Aorta (tissue), 5 donors: ENCODE measurements at regions not wholly inside any gene's neighbourhood (a gene's known extent, or its start where the extent isn't known, plus 50 kb on each side); places are given as distances from the start of the nearest gene placed in this dataset.

ENCODE experiments used
- ATAC-seq: fragments of 200-7000 bp; cut with Tn5 transposase; one replicate; pipeline ENCODE4 v1.9.1; 2022; ENCODE audit warnings: moderate library complexity; ENCODE audit not compliant: low FRiP score
- DNase-seq, 2 donors: peaks; one replicate each; pipeline ENCODE4 v3.0.0-alpha.2; 2020
- H3K27ac ChIP-seq, 2 donors: one replicate each; pipeline ENCODE4 v1.5.1; 2013; ENCODE audit warnings: low read length in 2 of 2, mild to moderate bottlenecking in 2 of 2, moderate library complexity in 2 of 2, control low read depth in 1 of 2, inconsistent platforms in 1 of 2, low read depth in 1 of 2
- H3K27me3 ChIP-seq, 2 donors: one replicate each; pipeline ENCODE4 v1.6.1; 2013; ENCODE audit warnings: control low read depth in 1 of 2, low read length in 1 of 2, mild to moderate bottlenecking in 1 of 2, moderate library complexity in 1 of 2; ENCODE audit not compliant: insufficient read depth in 2 of 2, control insufficient read depth in 1 of 2
- H3K36me3 ChIP-seq, 2 donors: one replicate each; pipeline ENCODE4 v1.6.1; 2013; ENCODE audit warnings: control low read depth in 1 of 2, low read length in 1 of 2, mild to moderate bottlenecking in 1 of 2; ENCODE audit not compliant: insufficient read depth in 2 of 2, control insufficient read depth in 1 of 2
- H3K4me1 ChIP-seq, 2 donors: one replicate each; pipeline ENCODE4 v1.6.1; 2013; ENCODE audit warnings: low read length in 2 of 2, control low read depth in 1 of 2, mild to moderate bottlenecking in 1 of 2, moderate library complexity in 1 of 2; ENCODE audit not compliant: insufficient read depth in 2 of 2, control insufficient read depth in 1 of 2
- H3K4me3 ChIP-seq, 2 donors: one replicate each; pipeline ENCODE4 v1.5.1; 2013; ENCODE audit warnings: low read length in 2 of 2, control low read depth in 1 of 2, mild to moderate bottlenecking in 1 of 2
- H3K9me3 ChIP-seq: one replicate; pipeline ENCODE4 v1.6.1; 2013; ENCODE audit warnings: mild to moderate bottlenecking, low read length; ENCODE audit not compliant: control insufficient read depth
- WGBS, 2 donors: extraction: QIAGEN DNeasy Blood & Tissue Kit; methylation state at CpG; one replicate each; pipeline ENCODE4 v1.1.7; 2013; 5-methylcytosine and 5-hydroxymethylcytosine counted together
- intact Hi-C, 2 donors: fragments of 100-400 bp; cut with DNase I; formaldehyde crosslinking; loops; one replicate each; pipeline versions ENCODE4 v1.14.2 to v1.15.0; 2022
- donor health status: healthy with polysubstance abuse.
- donor health status: Bipolar disorder and iron deficiency.
- donor health status: DM: no; HTN: no; CAD: no.
- donor health status: DM: no; HTN: no; CAD: no.
- donor health status: DM: yes; HTN: yes; CAD: no.

DNA sequence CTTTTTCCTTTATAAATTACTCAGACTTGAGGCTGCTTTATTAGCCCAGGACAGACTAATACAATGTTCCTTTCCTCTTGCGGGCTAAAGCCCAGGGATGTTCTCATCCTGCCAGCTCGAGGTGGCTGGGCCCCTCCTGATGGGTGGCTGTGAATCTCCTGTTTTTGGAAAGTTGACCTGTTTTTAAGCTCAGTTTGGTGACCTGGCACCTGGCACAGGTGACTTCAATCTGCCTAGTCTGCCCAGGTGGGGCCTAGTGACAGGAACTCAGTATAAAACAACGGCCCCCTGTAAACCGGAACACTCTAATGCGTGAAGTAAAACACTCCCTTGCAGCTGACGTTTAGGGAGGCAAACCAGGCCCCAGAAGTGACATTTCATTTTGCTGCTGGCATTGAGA, 92.7 kb upstream of the SNTG2 start:
- Histone ChIP-seq H3K4me1 (no peaks in the 10 kb centered on the region), H3K27ac (no peak overlapping the region), H3K4me3 (no peak overlapping the region), H3K27me3 (no peaks in the 10 kb centered on the region), H3K36me3 (no peaks in the 10 kb centered on the region), H3K9me3 (no peaks in the 10 kb centered on the region)
- 65 to 67% methylated on average over 6 of the region's 6 CpGs for WGBS, 2 donors
- ATAC-seq: no peak
- intact Hi-C loops: loop anchor here in 1 of 2 donors (10.0 kb wide), 1 partner anchor 687 kb away; no protein-coding TSS in a partner anchor
- DNase-seq: no peak

GRCh38 chr2:857081-857480, 93.6 kb upstream of the SNTG2 start:
- no peak for ATAC-seq
- intact Hi-C loops: loop anchor here in 1 of 2 donors (10.0 kb wide), 1 partner anchor 688 kb away; no protein-coding TSS in a partner anchor
- no peak overlapping the region for H3K27ac ChIP-seq
- no peak for DNase-seq
- H3K36me3 ChIP-seq: no peaks in the 10 kb centered on the region
- H3K4me3 ChIP-seq: no peak overlapping the region
- H3K4me1 ChIP-seq: no peaks in the 10 kb centered on the region
- no peaks in the 10 kb centered on the region for H3K9me3 ChIP-seq
- no peaks in the 10 kb centered on the region for H3K27me3 ChIP-seq
- WGBS, 2 donors: 83 to 85% methylated on average over 8 of the region's 8 CpGs

DNA sequence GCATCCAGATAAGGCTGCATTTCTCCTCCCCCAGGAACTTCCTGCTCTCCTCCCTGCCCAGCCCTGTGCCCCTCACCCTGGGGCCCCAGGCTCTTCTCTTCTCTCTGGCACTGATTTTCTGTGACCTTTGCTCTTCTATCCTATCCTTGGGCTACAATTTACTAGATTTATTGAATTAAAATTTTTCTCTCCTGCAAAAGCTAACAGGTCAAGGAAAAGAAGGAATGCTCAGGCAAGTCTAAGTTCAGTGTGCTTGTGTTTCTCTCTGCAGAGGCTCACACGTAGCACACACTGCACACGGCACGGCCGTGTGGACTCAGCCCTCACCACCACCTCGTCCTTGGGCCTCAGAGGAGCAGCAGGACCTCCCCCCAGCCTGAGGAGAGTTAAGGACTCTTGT, 94.2 kb upstream of the SNTG2 start:
- Histone ChIP-seq H3K36me3 (no peaks in the 10 kb centered on the region), H3K9me3 (no peaks in the 10 kb centered on the region), H3K4me3 (no peak overlapping the region), H3K4me1 (no peaks in the 10 kb centered on the region), H3K27ac (no peak overlapping the region), H3K27me3 (no peaks in the 10 kb centered on the region)
- intact Hi-C loops: loop anchor here in 1 of 2 donors (10.0 kb wide), 1 partner anchor 688 kb away; no protein-coding TSS in a partner anchor
- DNase-seq (no peak), ATAC-seq (no peak)
- 43 to 57% methylated on average over 5 of the region's 5 CpGs for WGBS, 2 donors

- Histone ChIP-seq H3K4me3 (no peak overlapping the region), H3K9me3 (no peaks in the 10 kb centered on the region), H3K27ac (no peak overlapping the region), H3K36me3 (no peaks in the 10 kb centered on the region), H3K27me3 (no peaks in the 10 kb centered on the region), H3K4me1 (no peaks in the 10 kb centered on the region)
- DNase-seq (no peak), ATAC-seq (no peak)
- intact Hi-C loops: loop anchor here in 1 of 2 donors (10.0 kb wide), 1 partner anchor 689 kb away; no protein-coding TSS in a partner anchor
- 44 to 56% methylated on average over 2 of the region's 2 CpGs for WGBS, 2 donors
These were observed 94.6 kb upstream of the SNTG2 start for GRCh38 chr2:856041-856440.

DNA sequence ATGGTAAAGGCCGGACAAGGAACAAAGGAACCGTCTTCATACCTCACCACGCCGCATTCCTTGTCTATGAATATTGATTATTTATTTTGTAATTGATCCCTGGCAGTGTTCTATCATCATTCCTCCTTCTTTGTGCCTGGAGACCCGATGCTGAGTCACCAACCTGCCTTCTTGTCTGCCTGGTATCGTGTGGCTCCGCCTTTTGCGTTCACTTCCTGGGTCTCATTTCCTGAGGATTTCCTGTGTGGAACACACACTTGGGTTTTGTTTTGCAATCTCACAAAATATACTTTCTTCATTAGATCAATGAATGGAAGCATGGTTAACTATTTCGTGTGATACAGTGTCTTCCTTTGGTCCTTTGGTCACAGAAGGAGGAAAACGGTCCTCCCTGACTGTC, 95.5 kb upstream of the SNTG2 start:
- Histone ChIP-seq H3K4me3 (no peak overlapping the region), H3K4me1 (no peaks in the 10 kb centered on the region), H3K9me3 (no peaks in the 10 kb centered on the region), H3K27ac (no peak overlapping the region), H3K27me3 (no peaks in the 10 kb centered on the region), H3K36me3 (no peaks in the 10 kb centered on the region)
- DNase-seq: no peak
- intact Hi-C loops: loop anchor here in 1 of 2 donors (10.0 kb wide), 1 partner anchor 690 kb away; no protein-coding TSS in a partner anchor
- ATAC-seq: no peak
- 88 to 93% methylated on average over 10 of the region's 10 CpGs for WGBS, 2 donors

- DNase-seq (no peak), ATAC-seq (no peak)
- intact Hi-C loops: loop anchor here in 1 of 2 donors (10.0 kb wide), 1 partner anchor 690 kb away; no protein-coding TSS in a partner anchor
- Histone ChIP-seq H3K4me1 (no peaks in the 10 kb centered on the region), H3K36me3 (no peaks in the 10 kb centered on the region), H3K27me3 (no peaks in the 10 kb centered on the region), H3K27ac (no peak overlapping the region), H3K9me3 (no peaks in the 10 kb centered on the region), H3K4me3 (no peak overlapping the region)
- WGBS, 2 donors: 38 to 43% methylated on average over 3 of the region's 3 CpGs
These were observed 96.2 kb upstream of the SNTG2 start for GRCh38 chr2:854460-854859.

GRCh38 chr2:853203-853870, 97.3 kb upstream of the SNTG2 start:
- Histone ChIP-seq H3K36me3 (no peaks in the 10 kb centered on the region), H3K27ac (no peak overlapping the region), H3K4me1 (no peaks in the 10 kb centered on the region), H3K4me3 (no peak overlapping the region), H3K9me3 (no peaks in the 10 kb centered on the region), H3K27me3 (no peaks in the 10 kb centered on the region)
- ATAC-seq (no peak), DNase-seq (no peak)
- 58 to 64% methylated on average over 19 of the region's 19 CpGs for WGBS, 2 donors
- intact Hi-C loops: loop anchor here in 1 of 2 donors (10.0 kb wide), 1 partner anchor 691 kb away; no protein-coding TSS in a partner anchor

GRCh38 chr2:852168-852567, 98.5 kb upstream of the SNTG2 start:
- 93 to 94% methylated on average over 6 of the region's 6 CpGs for WGBS, 2 donors
- Histone ChIP-seq H3K9me3 (no peaks in the 10 kb centered on the region), H3K27ac (no peak overlapping the region), H3K36me3 (no peaks in the 10 kb centered on the region), H3K27me3 (no peaks in the 10 kb centered on the region), H3K4me1 (no peaks in the 10 kb centered on the region), H3K4me3 (no peak overlapping the region)
- intact Hi-C loops: loop anchor here in 1 of 2 donors (10.0 kb wide), 1 partner anchor 693 kb away; no protein-coding TSS in a partner anchor
- ATAC-seq (no peak), DNase-seq (no peak)

- Histone ChIP-seq H3K27me3 (no peaks in the 10 kb centered on the region), H3K4me3 (no peak overlapping the region), H3K9me3 (no peaks in the 10 kb centered on the region), H3K27ac (no peak overlapping the region), H3K4me1 (no peaks in the 10 kb centered on the region), H3K36me3 (no peaks in the 10 kb centered on the region)
- no peak for DNase-seq
- WGBS, 2 donors: 88 to 93% methylated on average over 8 of the region's 8 CpGs
- peak; percentile 33 for ATAC-seq
- intact Hi-C loops: loop anchor here in 1 of 2 donors (10.0 kb wide), 1 partner anchor 693 kb away; no protein-coding TSS in a partner anchor
These were observed 99.0 kb upstream of the SNTG2 start for GRCh38 chr2:851680-852079.
